Endometrial microvascular endothelial cells (primary cell): ENCODE measurements at regions not wholly inside any gene's neighbourhood (a gene's known extent, or its start where the extent isn't known, plus 50 kb on each side); places are given as distances from the start of the nearest gene placed in this dataset.

Source experiments
- in situ Hi-C: cut with HindIII; loops from 2 replicates; pipeline ENCODE4 v1.10.0; 2017; ENCODE audit warnings: low sequenced_read_pairs, low pct_unique_long_range_greater_than_20kb; ENCODE audit errors: inconsistent ontology term

- in situ Hi-C loops: no loop called here
These were observed 63.9 kb upstream of the TANK start for GRCh38 chr2:161096336-161096735.

- in situ Hi-C loops: no loop called here
These were observed 63.1 kb upstream of the TANK start for GRCh38 chr2:161097157-161097556.

GRCh38 chr2:161100211-161100895 lies 59.9 kb upstream of the TANK start:
- in situ Hi-C loops: no loop called here

- in situ Hi-C loops: no loop called here
These were observed 58.8 kb upstream of the TANK start for GRCh38 chr2:161101406-161101805.

GRCh38 chr2:161102770-161103450 lies 57.3 kb upstream of the TANK start:
- in situ Hi-C loops: no loop called here

GRCh38 chr2:161103451-161103831 lies 56.8 kb upstream of the TANK start:
- in situ Hi-C loops: no loop called here

GRCh38 chr2:161104054-161104553 lies 56.1 kb upstream of the TANK start:
- in situ Hi-C loops: no loop called here

GRCh38 chr2:161107265-161107664 lies 53.0 kb upstream of the TANK start:
- in situ Hi-C loops: no loop called here
